ENCODE measurements at regions not wholly inside any gene's neighbourhood (a gene's known extent, or its start where the extent isn't known, plus 50 kb on each side); places are given as distances from the start of the nearest gene placed in this dataset.

GRCh38 chr5:72615061-72615460 is 107.9 kb upstream of the ZNF366 start (continued):
- TF ChIP-seq ZNF462 (CRISPR knock-in tag; IDR thresholded peaks at IDR 0.05) (no peak), EZH2phosphoT487 (IDR thresholded peaks at IDR 0.05; ENCODE audit: unreplicated experiment) (no peak), ZNF331 (CRISPR knock-in tag; IDR thresholded peaks at IDR 0.05; ENCODE audit: low read depth) (no peak), NANOG (IDR thresholded peaks at IDR 0.05; ENCODE audit: borderline replicate concordance) (no peak), REST (IDR thresholded peaks at IDR 0.05; ENCODE audit: unreplicated experiment) (no peak)

- Histone ChIP-seq H2AFZ (no peak overlapping the region), H4K20me1 (replicated peaks; ENCODE audit: insufficient read depth) (no peaks in the 10 kb centered on the region), H3K79me2 (replicated peaks; ENCODE audit: insufficient read depth) (no peaks in the 10 kb centered on the region), H3K36me3 (ENCODE audit: insufficient read depth) (no peaks in the 10 kb centered on the region), H3K27ac (ENCODE audit: low read depth) (no peak overlapping the region), H3K9me2 (ENCODE audit: insufficient read depth) (no peaks in the 10 kb centered on the region), H3K27me3 (ENCODE audit: insufficient read depth) (no peaks in the 10 kb centered on the region), H3K4me1 (ENCODE audit: insufficient read depth) (peaks cover 4% of the 10 kb centered on the region; the same call in 1 of the 2 replicates), H3K4me2 (no peak overlapping the region), H3K4me3 (no peak overlapping the region), H3F3A (replicated peaks; ENCODE audit: low read depth) (no peaks in the 10 kb centered on the region)
- Mint-ChIP-seq H3K4me3 (no peak overlapping the region), H3K27ac (no peak overlapping the region), H3K9me3 (no peaks in the 10 kb centered on the region), H3K4me1 (peaks cover 13% of the 10 kb centered on the region), H3K27me3 (ENCODE audit: insufficient read depth, low read depth, poor library complexity) (peaks cover 2% of the 10 kb centered on the region), H3K36me3 (ENCODE audit: low read depth) (no peaks in the 10 kb centered on the region)
- ATAC-seq (no peak), DNase-seq (ENCODE audit: low spot score) (no peak)
- TF ChIP-seq CTCF (conservative IDR thresholded peaks at IDR 0.05; ENCODE audit: low read depth in 2 of 2) (no peak), ZNF331 (CRISPR knock-in tag; IDR thresholded peaks at IDR 0.05; ENCODE audit: low read depth) (no peak), JUNB (IDR thresholded peaks at IDR 0.05; ENCODE audit: unreplicated experiment) (no peak), STAT1 (IDR thresholded peaks at IDR 0.05; ENCODE audit: unreplicated experiment) (no peak), EZH2 (IDR thresholded peaks at IDR 0.05; ENCODE audit: low read depth, unreplicated experiment) (no peak), POLR2AphosphoS5 (IDR thresholded peaks at IDR 0.05; ENCODE audit: low read depth) (no peak), ZNF114 (CRISPR knock-in tag; IDR thresholded peaks at IDR 0.05) (no peak), CREB1 (CRISPR knock-in tag; IDR thresholded peaks at IDR 0.05; ENCODE audit: low read depth) (no peak), NANOG (IDR thresholded peaks at IDR 0.05; ENCODE audit: borderline replicate concordance) (no peak), ETS1 (IDR thresholded peaks at IDR 0.05) (no peak)
Observed at GRCh38 chr5:72613515-72613914, 106.3 kb upstream of the ZNF366 start.
